ENCODE measurements at regions not wholly inside any gene's neighbourhood (a gene's known extent, or its start where the extent isn't known, plus 50 kb on each side); places are given as distances from the start of the nearest gene placed in this dataset.

DNA sequence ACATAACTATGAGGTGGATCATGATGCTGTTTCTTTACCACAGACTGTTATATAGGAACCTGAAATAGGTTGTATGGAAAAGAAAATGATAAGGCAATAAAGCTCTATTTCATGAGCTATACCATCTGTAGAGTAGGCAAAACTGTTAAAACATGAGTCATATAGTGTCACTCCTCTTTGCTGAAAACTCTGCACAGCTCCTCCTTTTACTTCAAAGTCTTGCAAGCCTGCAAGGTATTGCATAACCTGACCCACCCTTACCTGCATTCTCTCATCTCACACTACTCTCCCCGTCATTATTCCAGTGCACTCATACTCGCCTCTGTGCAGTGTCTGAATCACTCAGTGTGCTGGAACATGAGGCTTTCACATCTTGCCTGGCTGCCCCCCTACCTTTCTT is 790.1 kb downstream of the EFNA5 start:
- TF ChIP-seq, protein P1, sequence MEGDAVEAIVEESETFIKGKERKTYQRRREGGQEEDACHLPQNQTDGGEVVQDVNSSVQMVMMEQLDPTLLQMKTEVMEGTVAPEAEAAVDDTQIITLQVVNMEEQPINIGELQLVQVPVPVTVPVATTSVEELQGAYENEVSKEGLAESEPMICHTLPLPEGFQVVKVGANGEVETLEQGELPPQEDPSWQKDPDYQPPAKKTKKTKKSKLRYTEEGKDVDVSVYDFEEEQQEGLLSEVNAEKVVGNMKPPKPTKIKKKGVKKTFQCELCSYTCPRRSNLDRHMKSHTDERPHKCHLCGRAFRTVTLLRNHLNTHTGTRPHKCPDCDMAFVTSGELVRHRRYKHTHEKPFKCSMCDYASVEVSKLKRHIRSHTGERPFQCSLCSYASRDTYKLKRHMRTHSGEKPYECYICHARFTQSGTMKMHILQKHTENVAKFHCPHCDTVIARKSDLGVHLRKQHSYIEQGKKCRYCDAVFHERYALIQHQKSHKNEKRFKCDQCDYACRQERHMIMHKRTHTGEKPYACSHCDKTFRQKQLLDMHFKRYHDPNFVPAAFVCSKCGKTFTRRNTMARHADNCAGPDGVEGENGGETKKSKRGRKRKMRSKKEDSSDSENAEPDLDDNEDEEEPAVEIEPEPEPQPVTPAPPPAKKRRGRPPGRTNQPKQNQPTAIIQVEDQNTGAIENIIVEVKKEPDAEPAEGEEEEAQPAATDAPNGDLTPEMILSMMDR (IDR thresholded peaks at IDR 0.05; ENCODE audit: insufficient read depth, low read depth, low read length), result no peak
- TF ChIP-seq EZH2 (IDR thresholded peaks at IDR 0.05; ENCODE audit: insufficient read depth, low read length), result no peak

Data from astrocyte (in vitro differentiated cells and primary cell).